AG04450 (cell line): ENCODE measurements at regions not wholly inside any gene's neighbourhood (a gene's known extent, or its start where the extent isn't known, plus 50 kb on each side); places are given as distances from the start of the nearest gene placed in this dataset.

ENCODE experiments used
- CTCF ChIA-PET: fragments of 300-600, 350-600 bp; formaldehyde crosslinking; extraction: SDS; loops from one replicate; lab custom pipeline; 2022; ENCODE audit warnings: antibody characterized with exemption, inconsistent platforms; lab: Charles Lee
- POLR2A ChIA-PET: fragments of 350-600 bp; formaldehyde crosslinking; extraction: SDS; loops from one replicate; lab custom pipeline; 2021; ENCODE audit warnings: antibody characterized with exemption, inconsistent platforms; lab: Yijun Ruan, JAX
- DNase-seq: peaks from one replicate; pipeline ENCODE4 v3.0.0-alpha.2; 2011; ENCODE audit warnings: low read depth, low spot score
- H3K27ac ChIP-seq: one replicate; pipeline ENCODE4 v1.5.1; 2012; ENCODE audit warnings: low read depth, low read length, control low read depth
- H3K27me3 ChIP-seq: one replicate; pipeline ENCODE4 v1.6.0; 2012; ENCODE audit warnings: low read length; ENCODE audit not compliant: control insufficient read depth, insufficient read depth
- H3K4me3 ChIP-seq: 2 replicates; pipeline ENCODE4 v1.5.1; 2011; ENCODE audit warnings: mild to moderate bottlenecking, low read depth, low read length, control low read depth
- H3K9me3 ChIP-seq: 2 replicates; pipeline ENCODE4 v1.5.1; 2012; ENCODE audit warnings: low read length; ENCODE audit not compliant: control insufficient read depth, insufficient read depth
- TF ChIP-seq, protein P1 (sequence below): IDR thresholded peaks from 2 replicates; pipeline ENCODE4 v1.5.1; 2011; ENCODE audit warnings: low read depth, low read length, control low read depth, inconsistent platforms

GRCh38 chr4:26806331-26806730, 54.3 kb upstream of the STIM2 start:
- TF ChIP-seq, protein P1, sequence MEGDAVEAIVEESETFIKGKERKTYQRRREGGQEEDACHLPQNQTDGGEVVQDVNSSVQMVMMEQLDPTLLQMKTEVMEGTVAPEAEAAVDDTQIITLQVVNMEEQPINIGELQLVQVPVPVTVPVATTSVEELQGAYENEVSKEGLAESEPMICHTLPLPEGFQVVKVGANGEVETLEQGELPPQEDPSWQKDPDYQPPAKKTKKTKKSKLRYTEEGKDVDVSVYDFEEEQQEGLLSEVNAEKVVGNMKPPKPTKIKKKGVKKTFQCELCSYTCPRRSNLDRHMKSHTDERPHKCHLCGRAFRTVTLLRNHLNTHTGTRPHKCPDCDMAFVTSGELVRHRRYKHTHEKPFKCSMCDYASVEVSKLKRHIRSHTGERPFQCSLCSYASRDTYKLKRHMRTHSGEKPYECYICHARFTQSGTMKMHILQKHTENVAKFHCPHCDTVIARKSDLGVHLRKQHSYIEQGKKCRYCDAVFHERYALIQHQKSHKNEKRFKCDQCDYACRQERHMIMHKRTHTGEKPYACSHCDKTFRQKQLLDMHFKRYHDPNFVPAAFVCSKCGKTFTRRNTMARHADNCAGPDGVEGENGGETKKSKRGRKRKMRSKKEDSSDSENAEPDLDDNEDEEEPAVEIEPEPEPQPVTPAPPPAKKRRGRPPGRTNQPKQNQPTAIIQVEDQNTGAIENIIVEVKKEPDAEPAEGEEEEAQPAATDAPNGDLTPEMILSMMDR: no peak
- Histone ChIP-seq H3K27me3 (no peaks in the 10 kb centered on the region), H3K9me3 (no peaks in the 10 kb centered on the region), H3K4me3 (no peak overlapping the region), H3K27ac (no peak overlapping the region)
- DNase-seq: no peak
- POLR2A ChIA-PET: no interaction called here
- CTCF ChIA-PET: no interaction called here

- Histone ChIP-seq H3K27me3 (no peaks in the 10 kb centered on the region), H3K27ac (no peak overlapping the region), H3K4me3 (no peak overlapping the region), H3K9me3 (no peaks in the 10 kb centered on the region)
- TF ChIP-seq, protein P1: no peak
- no peak for DNase-seq
- ChIA-PET POLR2A (no interaction called here), CTCF (no interaction called here)
Measured at GRCh38 chr4:26807330-26807729, 53.3 kb upstream of the STIM2 start.

DNA sequence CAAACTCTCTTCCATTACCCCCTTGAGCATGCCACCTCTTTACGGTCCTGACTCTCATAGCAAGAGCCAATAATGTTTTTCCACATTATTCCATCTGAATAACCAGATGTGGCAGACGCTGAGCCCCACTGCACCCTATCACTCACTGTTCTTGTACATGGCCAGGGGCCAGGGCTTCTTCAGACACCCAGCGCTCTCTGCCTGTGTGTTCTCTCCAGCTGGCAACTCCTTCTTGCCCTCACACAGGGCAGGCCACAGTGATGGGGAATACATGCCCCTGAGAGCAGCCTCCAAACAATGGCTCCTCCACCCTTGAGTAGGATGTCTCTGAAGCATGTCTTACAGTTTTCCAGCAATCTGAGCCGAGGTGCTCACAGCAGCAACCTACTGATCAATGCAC, 50.8 kb upstream of the STIM2 start:
- ChIA-PET POLR2A (no interaction called here), CTCF (interaction anchor here (0.6 kb wide), 1 partner anchor 27 kb away, joined by 3 read pairs; no protein-coding TSS in a partner anchor)
- DNase-seq: no peak
- no peaks in the 10 kb centered on the region for H3K27me3 ChIP-seq
- TF ChIP-seq, protein P1: no peak
- H3K27ac ChIP-seq: no peak overlapping the region
- no peaks in the 10 kb centered on the region for H3K9me3 ChIP-seq
- no peak overlapping the region for H3K4me3 ChIP-seq
